NCI-H69 (cell line): ENCODE measurements at regions not wholly inside any gene's neighbourhood (a gene's known extent, or its start where the extent isn't known, plus 50 kb on each side); places are given as distances from the start of the nearest gene placed in this dataset.
"Not testable (repeated sequence)": the region's sequence is repeated elsewhere in the genome, so short reads cannot be mapped to it uniquely, and the experiment has no call there.

ENCODE experiments used
- DNase-seq: peaks from one replicate; lab custom pipeline; 2025; lab: John Stamatoyannopoulos, UW

GRCh38 chr3:144023543-144023942, 51.9 kb downstream of the DIPK2A start:
- DNase-seq: not testable (repeated sequence)

DNA sequence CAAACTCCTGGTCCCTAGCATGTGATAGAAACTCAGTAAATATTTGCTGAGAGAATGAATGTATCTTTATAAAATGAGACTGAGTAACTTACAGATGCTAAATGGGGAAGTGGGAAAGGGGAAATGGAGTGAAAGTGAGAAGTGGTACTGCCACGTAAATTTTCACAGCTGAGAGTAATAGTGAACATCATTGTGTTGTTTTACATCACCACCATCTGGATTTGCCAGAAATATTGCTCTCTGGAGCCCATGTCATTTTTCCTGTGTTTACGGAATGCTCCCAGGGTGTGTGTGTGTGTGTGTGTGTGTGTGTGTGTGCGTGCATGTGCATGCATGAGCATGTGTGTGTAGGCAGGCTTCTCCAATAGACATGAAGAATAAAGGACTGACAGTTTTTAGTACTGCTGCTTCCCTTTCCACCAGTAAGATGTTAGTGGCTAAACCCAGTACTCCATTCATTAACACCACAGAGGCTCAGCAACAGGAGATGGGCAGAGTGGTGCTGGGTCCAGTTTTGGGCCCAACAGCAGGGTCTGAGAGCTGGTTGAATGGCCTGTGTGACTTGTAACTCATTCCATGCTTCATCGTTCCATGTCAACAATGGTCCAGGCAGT, 57.3 kb downstream of the DIPK2A start:
- DNase-seq: no peak

- no peak for DNase-seq
These were observed 58.1 kb downstream of the DIPK2A start for GRCh38 chr3:144029769-144030168.

- peak; percentile 25 for DNase-seq
These were observed 60.3 kb downstream of the DIPK2A start for GRCh38 chr3:144031938-144032337.

DNA sequence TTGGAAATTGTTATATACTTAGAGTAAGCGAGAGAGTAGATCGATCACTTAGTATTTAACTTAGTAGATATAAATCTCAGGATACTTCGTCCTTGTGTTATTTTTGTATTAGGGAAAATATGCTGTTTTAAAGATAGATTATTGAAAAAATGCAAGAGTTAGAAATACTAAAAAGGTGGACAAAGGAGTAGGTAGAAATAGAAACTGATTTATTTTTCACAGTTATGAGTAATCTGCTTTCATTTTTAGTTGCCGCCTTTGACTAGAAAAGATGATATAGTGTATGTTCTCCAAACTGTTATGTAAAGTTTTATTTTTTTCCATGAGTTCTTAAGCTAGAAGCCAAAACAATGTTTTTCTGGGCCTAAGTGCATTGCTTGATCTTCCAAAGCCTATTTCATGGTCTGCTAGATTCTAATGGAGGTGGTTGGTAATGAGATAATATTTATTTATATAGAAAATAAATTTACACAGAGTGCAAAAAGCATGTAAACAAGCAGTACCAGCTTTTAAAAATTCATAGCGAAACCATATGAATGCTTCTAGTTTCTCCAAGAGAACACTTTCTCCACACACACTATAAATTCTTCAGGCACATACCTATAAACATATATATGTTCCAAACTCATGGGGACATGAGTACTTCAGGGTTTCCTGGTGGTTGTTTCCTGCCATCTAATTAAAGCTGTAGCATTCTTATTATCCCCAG, 61.1 kb downstream of the DIPK2A start:
- DNase-seq: no peak

- no peak for DNase-seq
These were observed 61.6 kb downstream of the DIPK2A start for GRCh38 chr3:144033240-144033589.

- no peak for DNase-seq
These were observed 62.2 kb downstream of the DIPK2A start for GRCh38 chr3:144033863-144034262.

DNA sequence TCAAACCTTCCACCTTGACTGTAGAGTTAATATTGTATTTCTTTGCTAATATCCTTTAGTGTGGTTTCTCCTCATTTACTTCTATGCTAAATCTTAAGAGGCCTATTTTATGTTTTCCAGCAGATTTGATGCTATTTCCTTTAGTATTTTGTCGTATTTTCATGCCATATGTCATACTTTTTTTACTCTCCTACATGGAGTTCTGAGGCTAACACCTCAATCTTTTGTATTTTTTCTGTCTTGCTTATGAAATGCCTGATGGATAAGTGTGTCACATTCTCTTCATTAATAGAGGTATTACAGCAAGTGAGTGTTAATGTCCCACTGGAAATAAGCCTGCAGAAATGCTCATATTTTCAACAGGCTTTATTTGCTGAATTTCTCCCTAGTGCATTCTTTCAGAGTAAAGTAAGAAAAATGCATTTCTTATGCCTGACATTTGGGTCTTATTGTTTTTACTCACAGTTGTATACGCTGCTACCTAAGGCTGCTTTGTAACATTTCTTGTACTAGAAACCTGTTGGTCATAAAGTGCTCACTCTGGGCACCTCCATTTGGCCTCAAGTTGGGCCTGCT, 63.2 kb downstream of the DIPK2A start:
- DNase-seq: no peak

DNA sequence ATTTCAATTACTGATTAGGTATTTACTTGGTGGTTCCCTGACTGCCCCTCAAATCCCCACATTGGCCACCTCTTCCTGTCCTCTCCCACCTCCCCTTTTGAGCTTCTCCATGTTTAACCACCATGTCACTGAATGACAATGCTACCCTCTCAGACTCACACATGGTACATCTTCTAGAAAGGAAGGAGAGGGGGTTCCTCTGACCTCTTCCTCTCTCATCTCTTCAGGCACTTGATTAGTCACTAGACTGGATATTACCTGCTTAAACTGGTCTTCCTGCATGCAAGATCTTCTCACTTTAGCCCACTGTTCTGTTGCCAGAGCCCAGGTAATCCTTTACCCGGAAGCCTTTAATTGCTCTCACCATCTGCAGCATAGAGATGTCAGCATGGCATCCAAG, 64.9 kb downstream of the DIPK2A start:
- DNase-seq: no peak

- DNase-seq: no peak
These were observed 68.0 kb downstream of the DIPK2A start for GRCh38 chr3:144039661-144040060.

- DNase-seq: no peak
These were observed 70.4 kb downstream of the DIPK2A start for GRCh38 chr3:144041960-144042556.

DNA sequence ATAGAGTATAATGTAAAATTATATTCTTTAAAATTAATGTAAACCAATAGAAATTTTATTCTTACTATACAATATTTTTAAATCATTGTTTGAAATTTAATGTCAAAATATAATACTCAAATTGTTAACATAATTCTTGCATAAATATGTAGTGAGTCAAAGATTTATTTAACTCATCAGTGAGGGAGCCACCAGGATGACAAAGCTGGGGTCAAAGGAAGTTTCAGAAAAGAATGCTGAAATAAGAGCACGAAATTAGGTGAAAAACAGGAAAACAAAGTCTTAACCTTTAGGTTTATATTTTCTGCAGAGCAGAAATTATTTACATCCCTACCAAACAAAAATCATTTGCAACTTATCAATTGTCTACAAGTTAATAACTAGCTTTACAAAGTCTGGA, 74.1 kb downstream of the DIPK2A start:
- DNase-seq: no peak

DNA sequence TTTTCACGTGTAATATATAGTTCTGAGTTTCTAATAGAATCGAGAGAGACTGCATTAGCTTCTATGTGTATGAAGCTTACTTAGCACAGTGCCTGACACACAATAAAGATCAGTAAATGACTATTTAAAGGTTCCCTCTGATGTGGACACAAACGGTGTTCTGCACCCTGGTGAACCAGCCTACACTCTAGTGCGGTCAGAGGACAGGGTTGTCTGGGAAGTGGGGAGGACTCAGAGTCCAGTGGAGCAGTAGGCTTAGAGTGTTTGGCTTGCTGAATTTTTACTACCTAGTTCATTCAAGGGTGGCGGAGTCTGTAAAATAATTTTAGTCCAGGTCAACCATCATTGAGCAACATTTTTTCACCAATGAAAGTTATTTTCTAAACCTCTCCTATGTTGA, 77.8 kb downstream of the DIPK2A start:
- DNase-seq: no peak

- no peak for DNase-seq
These were observed 79.6 kb downstream of the DIPK2A start for GRCh38 chr3:144051211-144051610.

DNA sequence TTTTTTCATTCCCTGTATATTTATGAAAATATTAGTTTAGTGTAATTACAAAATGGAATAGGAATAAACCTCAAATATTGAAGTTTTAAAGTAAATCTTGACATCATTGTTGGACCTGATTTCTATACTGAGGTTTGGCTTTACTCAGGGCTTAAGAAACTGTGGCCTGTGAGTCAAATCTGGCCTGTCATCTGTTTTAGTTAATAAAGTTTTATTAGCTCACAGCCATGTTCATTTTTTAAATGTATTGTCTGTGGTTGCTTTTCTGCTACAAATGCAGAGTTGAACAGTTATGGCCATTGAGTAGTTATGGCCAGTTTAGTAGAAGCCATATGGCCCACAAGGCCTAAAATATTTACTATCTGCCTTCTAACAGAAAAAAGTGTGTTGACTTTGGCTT, 80.7 kb downstream of the DIPK2A start:
- no peak for DNase-seq

DNA sequence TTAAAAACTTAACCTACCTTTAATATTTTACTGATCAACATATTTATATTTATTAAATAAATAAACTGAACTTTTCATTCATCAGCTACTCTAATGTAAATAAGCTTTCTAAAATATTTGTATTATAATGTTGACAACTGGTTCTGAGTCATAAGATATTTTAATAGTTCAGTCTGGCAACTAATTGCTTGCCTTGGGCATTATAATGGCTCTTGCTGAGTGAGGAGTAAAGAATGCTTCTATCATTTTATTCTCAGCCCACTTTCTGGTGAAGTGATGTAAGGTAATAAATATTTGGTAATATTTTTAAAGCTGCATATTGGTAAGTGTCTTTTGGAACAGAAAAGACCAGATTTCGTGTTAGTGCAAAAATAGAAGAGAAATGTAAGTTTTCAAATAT, 81.5 kb downstream of the DIPK2A start:
- DNase-seq: peak; percentile 48

DNA sequence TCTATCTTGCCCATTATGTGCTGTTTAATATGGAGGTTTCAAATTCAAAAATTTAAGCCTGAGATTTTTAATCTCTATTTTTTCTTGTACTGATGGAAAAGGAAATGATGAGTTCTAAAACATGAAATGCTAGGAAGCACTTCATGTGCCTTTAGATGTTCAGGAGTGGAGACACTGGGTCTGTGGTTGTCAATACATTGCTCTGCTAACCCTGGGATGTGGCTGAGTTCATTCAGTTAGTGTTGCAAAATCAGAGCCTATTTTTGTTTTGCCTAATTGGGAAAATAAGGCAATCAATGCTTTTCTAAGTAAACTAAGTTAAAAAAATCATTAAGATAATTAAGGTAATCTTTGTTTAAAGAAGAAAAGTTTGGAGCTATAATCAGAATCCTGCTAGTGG, 83.1 kb downstream of the DIPK2A start:
- DNase-seq: no peak

- DNase-seq: no peak
These were observed 84.0 kb downstream of the DIPK2A start for GRCh38 chr3:144055604-144056003.

DNA sequence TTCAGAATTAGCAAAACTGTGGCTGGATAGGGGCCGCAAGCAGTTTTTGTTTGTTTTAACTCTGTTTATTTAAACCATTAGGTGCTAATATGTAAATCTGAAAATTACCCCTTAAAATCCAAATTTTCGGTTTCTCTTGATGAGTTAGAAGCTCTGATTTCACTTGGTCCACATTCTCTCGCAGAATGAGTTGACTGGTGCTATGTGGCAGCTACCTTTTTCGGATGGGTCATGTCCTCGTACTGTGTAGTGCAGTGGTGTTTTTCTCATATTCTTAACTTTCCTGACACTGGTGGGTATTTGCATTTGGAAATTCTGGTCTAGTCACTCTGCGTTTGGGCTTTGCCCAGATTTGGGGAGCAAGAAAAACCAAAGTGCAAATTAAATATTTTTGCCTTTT, 87.1 kb downstream of the DIPK2A start:
- no peak for DNase-seq

GRCh38 chr3:144059481-144059880, 87.9 kb downstream of the DIPK2A start:
- no peak for DNase-seq

DNA sequence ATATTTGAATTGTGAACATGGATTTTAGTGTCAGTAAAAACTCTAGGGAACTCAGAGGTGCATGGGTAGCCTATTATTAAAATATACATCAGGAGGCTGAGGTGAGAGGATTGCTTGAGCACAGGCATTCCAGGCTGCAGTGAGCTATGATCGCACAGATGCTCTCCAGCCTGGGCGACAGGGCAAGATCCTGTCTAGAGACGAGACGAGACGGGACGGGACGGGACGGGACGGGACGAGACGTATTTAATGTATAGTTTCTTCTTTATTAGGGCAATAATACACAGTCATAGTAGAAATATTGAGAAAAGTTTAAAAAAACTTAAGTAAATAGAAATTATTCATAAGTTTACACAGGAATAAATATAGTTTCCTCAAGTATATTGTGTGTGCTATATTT, 89.3 kb downstream of the DIPK2A start:
- no peak for DNase-seq

DNA sequence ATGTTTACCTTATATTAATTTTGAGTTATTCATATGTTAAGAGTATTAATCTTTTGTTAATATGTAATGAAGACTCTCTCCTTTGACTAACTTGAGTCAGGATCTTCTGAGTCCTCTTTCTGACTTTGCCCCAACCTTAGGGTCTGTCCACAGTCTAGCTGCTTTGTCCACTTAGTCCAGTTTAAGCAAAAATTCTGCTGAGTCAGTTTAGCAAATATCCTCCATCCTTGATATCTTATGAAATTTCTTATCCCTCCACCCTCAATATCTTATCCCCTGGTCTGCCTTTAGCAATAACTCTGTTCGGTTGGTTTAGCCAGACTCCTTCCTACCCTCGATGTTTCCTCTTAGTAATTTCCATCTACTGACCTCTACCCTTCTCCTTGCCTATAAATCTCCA, 91.7 kb downstream of the DIPK2A start:
- no peak for DNase-seq

DNA sequence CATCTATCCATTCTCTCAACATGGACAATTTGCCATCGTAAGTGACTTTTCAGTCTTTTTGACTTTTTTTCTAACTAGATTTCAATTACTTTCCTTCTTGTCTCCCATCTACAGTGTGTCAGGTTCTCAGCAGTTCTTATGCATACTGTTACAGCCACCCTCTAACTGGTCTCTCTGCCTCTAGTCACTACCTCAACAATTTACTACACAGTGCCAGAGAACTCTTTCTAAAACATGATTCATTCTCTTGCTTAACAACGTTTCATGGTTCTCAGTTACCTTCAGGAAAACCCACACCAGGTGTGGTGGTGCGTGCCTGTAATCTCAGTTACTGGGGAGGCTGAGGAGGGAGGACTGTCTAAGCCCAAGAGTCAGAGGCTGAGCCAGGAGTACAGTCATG, 95.4 kb downstream of the DIPK2A start:
- no peak for DNase-seq
